ENCODE measurements at regions not wholly inside any gene's neighbourhood (a gene's known extent, or its start where the extent isn't known, plus 50 kb on each side); places are given as distances from the start of the nearest gene placed in this dataset.

GRCh38 chr10:90451283-90451682 lies 406.6 kb downstream of the HTR7 start:
- no peak for TF ChIP-seq EZH2 (IDR thresholded peaks at IDR 0.05; ENCODE audit: insufficient read depth, low read length)
- TF ChIP-seq CTCF (IDR thresholded peaks at IDR 0.05; ENCODE audit: insufficient read depth, low read depth, low read length) = no peak
